ENCODE measurements at regions not wholly inside any gene's neighbourhood (a gene's known extent, or its start where the extent isn't known, plus 50 kb on each side); places are given as distances from the start of the nearest gene placed in this dataset.

DNA sequence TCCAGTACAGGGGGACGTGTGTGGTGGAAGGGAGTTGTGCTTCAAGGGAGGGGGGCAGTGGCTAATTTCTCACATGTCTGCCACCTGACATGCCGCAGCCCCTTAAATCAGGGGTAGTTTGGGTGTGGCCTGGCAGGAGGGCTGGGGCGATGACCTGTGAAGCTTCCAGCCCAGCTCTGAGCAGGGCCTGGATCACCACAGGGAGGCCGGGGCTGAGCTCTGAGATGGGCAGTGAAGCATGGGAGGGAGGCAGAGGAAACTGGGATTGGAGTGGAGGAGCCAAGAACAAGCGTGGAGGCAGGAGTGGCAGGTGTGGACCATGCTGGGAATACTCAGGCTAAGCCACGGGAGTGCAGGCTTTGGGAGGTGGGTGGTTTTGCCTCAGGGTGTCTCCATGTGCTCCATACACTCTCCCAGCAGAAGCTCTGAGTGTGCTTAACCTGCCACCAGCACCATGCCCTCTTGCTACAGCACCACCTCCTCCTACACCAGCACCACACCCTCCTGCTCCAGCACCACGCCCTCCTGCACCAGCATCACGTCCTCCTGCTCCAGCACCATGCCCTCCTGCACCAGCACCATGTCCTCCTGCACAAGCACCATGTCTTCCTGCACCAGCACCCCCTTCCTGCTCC is 99.3 kb upstream of the SHH start:
- TF ChIP-seq, protein P1, sequence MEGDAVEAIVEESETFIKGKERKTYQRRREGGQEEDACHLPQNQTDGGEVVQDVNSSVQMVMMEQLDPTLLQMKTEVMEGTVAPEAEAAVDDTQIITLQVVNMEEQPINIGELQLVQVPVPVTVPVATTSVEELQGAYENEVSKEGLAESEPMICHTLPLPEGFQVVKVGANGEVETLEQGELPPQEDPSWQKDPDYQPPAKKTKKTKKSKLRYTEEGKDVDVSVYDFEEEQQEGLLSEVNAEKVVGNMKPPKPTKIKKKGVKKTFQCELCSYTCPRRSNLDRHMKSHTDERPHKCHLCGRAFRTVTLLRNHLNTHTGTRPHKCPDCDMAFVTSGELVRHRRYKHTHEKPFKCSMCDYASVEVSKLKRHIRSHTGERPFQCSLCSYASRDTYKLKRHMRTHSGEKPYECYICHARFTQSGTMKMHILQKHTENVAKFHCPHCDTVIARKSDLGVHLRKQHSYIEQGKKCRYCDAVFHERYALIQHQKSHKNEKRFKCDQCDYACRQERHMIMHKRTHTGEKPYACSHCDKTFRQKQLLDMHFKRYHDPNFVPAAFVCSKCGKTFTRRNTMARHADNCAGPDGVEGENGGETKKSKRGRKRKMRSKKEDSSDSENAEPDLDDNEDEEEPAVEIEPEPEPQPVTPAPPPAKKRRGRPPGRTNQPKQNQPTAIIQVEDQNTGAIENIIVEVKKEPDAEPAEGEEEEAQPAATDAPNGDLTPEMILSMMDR (conservative IDR thresholded peaks at IDR 0.05), result no peak
- H3K36me3 Mint-ChIP-seq (ENCODE audit: low read depth), result peaks cover 5% of the 10 kb centered on the region

DNA sequence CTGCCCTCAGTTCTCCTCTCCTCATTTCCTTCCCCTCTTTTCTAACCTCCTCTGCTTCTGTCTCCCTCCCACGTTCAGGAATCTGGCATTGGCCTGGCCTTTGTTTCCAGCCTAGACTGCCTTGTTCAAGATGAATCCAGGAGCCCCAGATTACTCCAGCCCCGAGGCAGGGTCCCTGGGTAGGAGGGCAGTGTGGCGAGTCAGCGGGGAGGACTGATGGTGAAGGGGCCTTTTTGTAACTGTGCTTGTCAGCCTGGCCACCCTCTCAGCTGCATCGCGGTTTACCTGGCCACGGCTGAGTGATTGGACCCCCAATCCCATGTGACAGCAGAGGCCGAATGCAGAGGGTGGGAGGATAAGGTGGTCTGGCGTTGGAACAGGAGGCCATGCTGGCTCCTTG is 96.1 kb upstream of the SHH start:
- H3K9me3 Mint-ChIP-seq, result peaks cover 8% of the 10 kb centered on the region
- H3K36me3 Mint-ChIP-seq (ENCODE audit: low read depth), result peaks cover 5% of the 10 kb centered on the region
- no peak overlapping the region for H3K4me3 Mint-ChIP-seq
- DNase-seq (ENCODE audit: low read depth, low spot score), result no peak
- H3K27me3 Mint-ChIP-seq (ENCODE audit: low read depth), result peaks cover 5% of the 10 kb centered on the region
- no peak overlapping the region for H3K27ac Mint-ChIP-seq (ENCODE audit: unreplicated experiment)
- no peaks in the 10 kb centered on the region for H3K4me1 Mint-ChIP-seq
- TF ChIP-seq, protein P1 (conservative IDR thresholded peaks at IDR 0.05), result no peak

More for the DNA sequence above, 99.3 kb upstream of the SHH start:
- Mint-ChIP-seq H3K9me3 (peaks cover 8% of the 10 kb centered on the region), H3K4me1 (no peaks in the 10 kb centered on the region), H3K4me3 (no peak overlapping the region), H3K27ac (ENCODE audit: unreplicated experiment) (no peak overlapping the region), H3K27me3 (ENCODE audit: low read depth) (peaks cover 5% of the 10 kb centered on the region)
- no peak for DNase-seq (ENCODE audit: low read depth, low spot score)

DNA sequence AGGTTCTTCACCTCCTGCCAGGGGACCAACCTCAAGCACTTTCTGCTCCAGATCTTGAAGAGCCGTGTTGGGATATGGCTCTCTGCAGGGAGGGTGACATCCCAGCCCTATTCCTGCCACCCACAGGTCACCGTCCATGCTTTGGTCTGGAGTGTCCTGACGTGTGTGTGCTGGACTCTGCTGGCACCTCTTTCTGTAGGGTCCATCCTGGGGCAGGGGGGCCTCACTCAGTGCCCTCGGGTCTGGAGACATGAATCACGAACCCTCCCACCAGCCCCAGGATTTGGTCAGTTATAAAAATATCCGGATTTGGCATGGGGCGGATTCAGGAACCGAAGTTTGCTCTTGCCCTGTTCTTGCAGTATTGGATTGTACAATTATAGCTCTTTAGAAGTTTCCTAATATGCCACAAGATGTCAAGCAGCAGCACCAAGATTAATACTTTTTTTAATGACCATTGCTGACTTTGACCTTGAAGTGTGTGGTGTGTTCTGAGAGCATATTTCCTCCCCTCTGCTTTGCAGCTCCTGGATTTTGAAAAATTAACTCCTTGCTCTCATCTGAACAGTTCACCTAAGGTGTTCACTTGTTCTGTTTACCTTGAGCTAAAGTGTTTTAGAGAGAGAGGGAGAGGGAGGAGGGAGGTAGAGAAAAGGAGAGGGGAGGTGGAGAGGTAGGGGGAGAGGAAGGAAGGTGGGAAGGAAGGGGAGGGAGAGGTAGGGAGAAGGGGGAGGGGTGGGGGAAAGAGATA is 95.4 kb upstream of the SHH start:
- Mint-ChIP-seq H3K27ac (ENCODE audit: unreplicated experiment) (no peak overlapping the region), H3K4me3 (no peak overlapping the region), H3K9me3 (peaks cover 6% of the 10 kb centered on the region), H3K27me3 (ENCODE audit: low read depth) (peaks cover 5% of the 10 kb centered on the region), H3K4me1 (no peaks in the 10 kb centered on the region), H3K36me3 (ENCODE audit: low read depth) (peaks cover 5% of the 10 kb centered on the region)
- TF ChIP-seq, protein P1 (conservative IDR thresholded peaks at IDR 0.05), result no peak
- no peak for DNase-seq (ENCODE audit: low read depth, low spot score)

DNA sequence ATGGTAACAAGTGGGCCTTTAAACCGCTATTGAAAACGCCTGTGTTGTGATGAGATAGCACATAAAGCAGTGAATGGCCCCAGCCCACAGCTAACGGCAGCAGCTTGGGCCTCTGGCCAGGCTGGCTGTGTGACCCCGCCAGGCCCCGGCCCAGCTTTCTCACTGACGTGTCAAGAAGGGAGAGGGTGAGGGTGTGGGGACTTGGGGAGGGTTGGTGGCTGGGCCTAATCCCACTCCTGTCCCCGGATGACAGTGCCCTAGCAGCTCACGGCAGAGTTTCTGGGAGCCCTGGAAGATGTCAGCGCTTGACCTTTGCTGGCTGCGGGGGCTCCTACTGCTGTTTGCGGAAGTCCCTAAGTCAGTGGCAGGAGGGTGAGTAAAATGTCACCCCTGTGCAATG is 88.9 kb upstream of the SHH start:
- DNase-seq (ENCODE audit: low read depth, low spot score), result no peak
- Mint-ChIP-seq H3K9me3 (no peaks in the 10 kb centered on the region), H3K27ac (ENCODE audit: unreplicated experiment) (peak overlapping the region; percentile 50), H3K27me3 (ENCODE audit: low read depth) (peaks cover 4% of the 10 kb centered on the region), H3K4me3 (no peak overlapping the region), H3K4me1 (no peaks in the 10 kb centered on the region), H3K36me3 (ENCODE audit: low read depth) (no peaks in the 10 kb centered on the region)
- TF ChIP-seq, protein P1 (conservative IDR thresholded peaks at IDR 0.05), result no peak

DNA sequence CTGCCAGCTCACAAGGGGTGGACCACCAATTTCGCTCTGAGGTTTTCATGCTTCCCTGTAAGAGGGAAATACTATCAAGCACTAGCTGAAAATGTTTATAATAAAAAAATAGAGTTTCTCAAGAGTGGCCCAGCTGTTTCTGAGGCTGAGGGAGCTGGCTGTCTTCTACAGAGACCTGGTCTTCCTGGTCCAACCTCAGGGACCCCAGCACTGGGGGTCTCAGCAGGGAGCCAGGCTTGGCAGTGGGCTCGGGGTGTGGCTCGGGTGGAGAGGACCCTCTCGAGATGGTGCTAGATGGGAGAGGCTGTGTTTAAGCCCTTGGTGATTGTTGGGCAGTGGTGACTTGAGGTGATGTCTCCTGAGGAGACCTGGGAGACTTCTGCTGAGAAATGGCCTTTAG is 87.3 kb upstream of the SHH start:
- no peaks in the 10 kb centered on the region for H3K9me3 Mint-ChIP-seq
- H3K27me3 Mint-ChIP-seq (ENCODE audit: low read depth), result peaks cover 8% of the 10 kb centered on the region
- H3K36me3 Mint-ChIP-seq (ENCODE audit: low read depth), result no peaks in the 10 kb centered on the region
- TF ChIP-seq, protein P1 (conservative IDR thresholded peaks at IDR 0.05), result no peak
- DNase-seq (ENCODE audit: low read depth, low spot score), result no peak
- H3K4me3 Mint-ChIP-seq, result no peak overlapping the region
- no peaks in the 10 kb centered on the region for H3K4me1 Mint-ChIP-seq
- no peak overlapping the region for H3K27ac Mint-ChIP-seq (ENCODE audit: unreplicated experiment)
